MV-4-11 (cell line): ENCODE measurements at regions not wholly inside any gene's neighbourhood (a gene's known extent, or its start where the extent isn't known, plus 50 kb on each side); places are given as distances from the start of the nearest gene placed in this dataset.

ENCODE experiments used
- DNase-seq: peaks from one replicate; lab custom pipeline; 2025; lab: John Stamatoyannopoulos, UW

DNA sequence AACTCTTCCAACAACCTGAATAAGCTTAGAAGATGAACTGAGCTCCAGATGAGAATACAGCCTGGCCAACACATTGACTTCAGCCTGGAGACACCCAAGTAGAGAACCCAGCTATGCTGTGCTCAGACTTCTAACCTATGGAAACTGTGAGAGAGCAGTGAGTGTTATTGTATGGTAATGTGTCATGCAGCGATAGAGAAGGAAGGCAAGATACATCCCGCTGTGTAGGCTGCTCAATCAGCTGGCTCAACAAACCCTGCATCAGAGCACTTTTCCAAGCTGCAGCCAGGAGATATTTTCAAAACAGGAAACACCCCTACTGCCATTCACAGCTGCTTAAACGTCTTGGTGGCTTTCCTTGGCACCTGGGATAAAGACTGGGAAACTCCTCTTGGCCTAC lies 321.3 kb downstream of the SIPA1L2 start:
- DNase-seq, result no peak

DNA sequence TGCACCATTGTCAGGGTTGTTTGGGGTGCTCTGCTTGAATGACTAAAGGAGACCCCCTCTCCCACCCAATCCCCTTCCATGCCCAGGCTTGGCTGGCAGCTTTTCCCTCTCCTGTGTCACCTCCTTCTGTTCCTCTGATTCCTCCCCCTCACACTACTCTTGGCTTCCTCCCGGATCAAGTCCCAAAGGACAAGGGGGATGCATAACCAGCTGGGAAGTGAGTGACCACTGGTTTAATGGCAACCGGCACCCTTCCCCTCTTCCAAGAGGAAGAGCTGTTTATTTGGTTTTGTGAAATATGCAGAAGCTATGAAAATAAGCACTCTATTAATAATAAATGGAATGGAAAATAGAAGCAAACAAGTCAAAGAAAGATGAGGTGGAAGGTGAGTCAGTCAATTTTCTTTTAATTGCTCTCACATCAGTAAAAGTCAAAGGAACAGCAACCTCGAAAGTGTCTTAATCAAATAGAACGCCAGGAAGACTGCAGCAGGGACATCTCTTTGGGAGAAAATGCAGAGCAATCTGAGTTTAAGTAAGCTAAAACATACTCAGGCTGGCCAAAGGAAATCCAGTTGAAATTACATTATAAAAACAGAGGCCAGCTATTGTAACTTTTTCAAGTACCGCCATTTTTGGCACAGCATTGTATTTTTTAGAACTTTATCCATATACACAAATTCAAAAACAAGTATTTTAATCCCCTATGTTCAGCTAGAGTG lies 322.5 kb downstream of the SIPA1L2 start:
- no peak for DNase-seq

DNA sequence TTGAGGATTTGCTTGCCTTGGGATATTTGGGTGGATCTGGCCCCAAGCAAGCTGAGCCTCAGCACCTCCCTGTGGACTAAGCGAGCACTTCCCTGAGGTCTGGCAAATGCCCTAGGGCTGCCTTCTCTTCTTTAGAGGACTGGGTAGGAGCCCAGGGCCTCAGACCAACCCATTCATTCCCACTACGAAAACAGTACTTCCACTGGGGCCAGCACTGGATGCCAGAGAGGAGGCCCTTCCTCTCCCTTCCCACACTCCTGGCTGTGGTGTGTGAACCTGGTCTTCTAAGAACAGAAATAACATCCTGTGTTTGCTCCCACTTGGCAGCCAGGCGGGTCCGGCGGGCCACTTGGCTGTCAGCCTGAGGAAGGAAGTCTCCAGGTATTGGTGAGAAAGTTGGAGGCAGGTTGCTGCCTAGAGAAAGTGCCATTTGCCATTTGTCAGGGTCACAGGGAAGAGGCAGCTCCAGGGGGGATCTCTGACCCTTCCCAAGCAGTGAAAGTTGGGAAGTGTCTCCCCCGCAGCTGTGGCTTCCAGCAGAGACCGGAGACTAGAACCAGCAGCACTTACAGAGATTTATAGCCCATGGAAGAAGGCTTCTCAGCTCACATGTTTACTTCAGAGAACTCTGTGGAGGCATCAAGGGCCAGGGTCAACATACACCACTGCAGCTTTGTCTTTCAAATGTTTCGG lies 323.5 kb downstream of the SIPA1L2 start:
- no peak for DNase-seq

DNA sequence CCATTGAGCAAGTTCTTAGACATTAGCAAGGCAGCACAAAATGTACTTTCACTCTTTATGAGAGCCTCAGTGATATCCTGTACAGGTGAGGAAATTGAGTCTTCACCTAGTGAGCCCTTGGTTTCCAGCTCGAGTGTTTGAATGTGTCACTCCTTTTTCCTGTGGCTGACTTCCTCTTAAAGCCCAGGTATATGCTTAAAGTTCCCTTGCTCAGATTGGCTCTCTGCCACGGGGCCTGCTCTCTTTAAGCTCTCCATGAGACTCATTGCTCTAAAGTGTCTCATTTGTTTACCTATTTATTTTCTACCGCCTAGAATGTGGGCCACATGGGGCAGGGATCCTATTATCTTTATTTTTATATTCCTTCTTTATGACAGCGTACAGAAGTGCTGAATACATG lies 324.9 kb downstream of the SIPA1L2 start:
- no peak for DNase-seq

DNA sequence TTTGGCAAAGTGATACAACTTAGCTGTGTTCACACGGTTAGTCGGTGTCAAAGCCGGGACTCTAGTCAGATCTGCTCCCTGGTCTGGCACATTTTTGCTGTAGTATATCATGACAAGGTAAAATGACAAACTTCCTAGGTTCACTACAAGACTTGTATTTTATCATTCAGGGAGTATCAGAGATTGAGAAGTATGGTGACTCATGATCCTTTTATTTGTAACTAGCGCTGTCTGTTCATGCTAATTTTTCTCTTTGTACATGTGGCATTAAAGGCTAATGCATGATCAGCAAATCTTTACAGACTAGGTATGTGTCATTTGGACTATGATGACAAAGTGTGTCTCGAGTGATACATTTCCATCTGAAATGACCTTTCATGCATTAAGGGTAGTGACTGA lies 326.7 kb downstream of the SIPA1L2 start:
- DNase-seq, result no peak

DNA sequence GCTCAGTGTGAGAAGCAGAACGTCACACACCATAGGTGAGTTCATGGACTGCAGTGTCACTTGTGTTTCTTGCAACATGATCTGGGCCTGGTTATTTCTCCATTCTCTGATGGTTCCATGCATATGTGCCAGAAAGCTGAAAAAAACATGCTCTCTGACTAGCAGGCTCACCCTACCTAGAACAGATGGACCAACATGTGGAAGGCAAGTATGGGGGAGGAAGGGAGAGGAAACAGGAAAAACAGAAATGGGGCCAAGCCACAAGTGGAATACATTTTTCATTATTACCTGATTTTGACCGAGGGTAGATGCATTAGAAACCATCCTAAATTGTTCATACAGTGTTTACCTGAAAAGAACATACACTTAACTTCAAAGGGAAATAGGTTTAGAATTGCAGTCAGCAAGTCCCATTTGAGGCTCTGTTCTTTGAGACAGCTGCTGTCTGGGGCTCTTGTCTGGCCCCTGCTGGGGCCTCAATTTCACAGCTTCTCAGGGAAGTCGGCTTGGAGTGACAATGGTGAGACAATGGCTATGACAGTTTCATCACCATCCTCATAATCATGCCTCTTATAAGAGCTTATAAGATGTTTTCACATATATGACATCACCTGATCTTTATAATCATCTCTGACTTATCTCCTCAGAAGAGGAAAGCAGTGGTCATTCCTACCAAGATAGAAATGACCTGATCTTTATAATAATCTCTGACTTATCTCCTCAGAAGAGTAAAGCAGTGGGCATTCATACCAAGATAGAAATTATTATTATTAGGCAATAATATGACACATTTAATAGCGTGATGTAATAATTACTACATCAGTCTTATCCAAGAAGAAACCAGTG lies 327.3 kb downstream of the SIPA1L2 start:
- no peak for DNase-seq

DNA sequence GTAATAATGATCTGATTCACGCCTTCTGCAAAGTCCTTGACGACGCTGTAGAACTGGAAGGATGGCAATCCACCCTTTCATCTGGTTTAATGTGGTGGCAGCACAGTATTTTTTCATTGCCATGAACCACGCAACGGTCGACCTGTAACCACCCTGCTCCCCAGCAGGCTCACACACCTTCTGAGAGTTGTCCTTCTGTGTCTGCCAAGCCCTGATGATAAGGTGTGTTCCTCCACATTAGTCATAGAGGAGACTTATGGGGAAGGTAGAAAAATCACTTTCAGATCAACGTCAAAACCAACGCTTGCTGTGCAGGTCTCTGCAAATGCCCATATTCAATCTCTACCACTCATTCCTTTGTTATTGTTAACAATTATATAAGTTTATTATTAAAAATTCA lies 328.7 kb downstream of the SIPA1L2 start:
- no peak for DNase-seq

DNA sequence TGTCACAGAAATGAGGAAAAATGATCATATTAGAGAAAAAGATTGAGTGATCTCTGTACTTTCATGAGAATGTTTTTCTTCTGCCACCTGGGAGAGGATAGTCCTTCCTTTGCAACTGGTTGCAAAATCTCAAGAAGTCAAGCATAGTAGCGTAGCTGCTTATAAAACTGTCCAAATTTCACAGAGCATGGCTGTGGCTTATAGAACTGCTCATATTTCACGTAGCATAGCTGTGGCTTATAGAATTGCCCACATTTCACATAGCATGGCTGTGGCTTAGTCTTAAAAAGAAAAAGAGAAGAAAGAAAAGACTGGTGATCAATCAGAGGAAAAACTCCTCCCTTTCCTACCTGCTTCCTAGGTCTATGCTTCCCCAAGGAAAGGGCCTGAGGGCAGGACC lies 329.5 kb downstream of the SIPA1L2 start:
- no peak for DNase-seq

DNA sequence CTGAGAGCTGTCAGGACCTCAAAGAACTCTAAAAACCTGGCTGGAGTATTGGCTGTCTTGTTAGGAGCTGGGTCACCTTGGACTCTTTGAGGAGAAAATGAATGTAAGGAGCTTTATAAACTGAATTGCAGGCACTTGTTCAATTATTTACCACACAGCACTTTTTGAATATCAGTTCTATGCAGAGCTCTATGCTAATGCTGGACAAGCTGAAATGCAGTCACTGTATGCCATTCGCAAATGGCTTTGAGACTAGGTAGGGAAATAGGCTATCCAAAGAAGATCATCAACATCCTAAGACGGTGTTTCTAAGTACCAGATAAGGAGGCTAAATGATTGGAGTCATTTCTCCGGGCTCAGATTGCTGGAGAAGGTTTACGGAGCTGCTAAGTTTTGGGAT lies 333.5 kb downstream of the SIPA1L2 start:
- DNase-seq, result no peak

DNA sequence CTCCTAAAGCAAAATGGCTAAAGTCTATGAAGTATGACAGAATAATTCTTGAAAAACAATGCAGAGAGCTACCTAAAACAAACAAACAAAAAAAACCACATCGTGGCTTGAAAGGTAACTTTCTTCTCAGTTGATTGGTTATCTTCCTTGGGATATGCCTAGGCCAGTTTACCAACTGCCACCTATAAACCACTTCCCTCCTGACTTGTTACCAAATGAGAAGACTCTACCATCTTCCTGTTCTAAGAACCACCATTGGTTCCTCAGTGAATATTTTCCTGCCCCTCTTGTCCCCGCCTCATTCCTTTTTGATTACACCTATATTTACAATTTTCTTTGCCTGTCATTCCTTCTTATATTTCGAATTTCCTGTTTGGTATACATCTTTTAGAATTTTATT lies 336.6 kb downstream of the SIPA1L2 start:
- no peak for DNase-seq

DNA sequence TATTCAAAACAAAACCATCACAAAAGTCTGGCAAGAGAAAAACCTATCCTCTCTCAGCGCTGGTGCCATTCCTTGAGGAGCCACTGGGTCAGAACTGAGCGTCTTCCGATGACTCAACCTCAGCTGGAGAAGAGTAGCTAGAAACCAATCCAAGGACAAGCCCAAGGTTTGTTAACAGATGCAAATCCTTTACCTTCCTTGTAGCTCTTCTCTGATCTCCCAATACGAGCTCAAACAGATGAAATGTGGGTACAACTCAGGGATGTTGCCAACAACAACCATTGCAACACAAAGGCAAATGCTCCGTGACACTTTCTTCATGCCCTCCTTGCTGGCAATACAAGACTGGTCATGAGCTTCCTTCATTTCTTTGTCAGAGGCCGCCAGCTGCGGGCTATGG lies 337.1 kb downstream of the SIPA1L2 start:
- DNase-seq, result no peak

DNA sequence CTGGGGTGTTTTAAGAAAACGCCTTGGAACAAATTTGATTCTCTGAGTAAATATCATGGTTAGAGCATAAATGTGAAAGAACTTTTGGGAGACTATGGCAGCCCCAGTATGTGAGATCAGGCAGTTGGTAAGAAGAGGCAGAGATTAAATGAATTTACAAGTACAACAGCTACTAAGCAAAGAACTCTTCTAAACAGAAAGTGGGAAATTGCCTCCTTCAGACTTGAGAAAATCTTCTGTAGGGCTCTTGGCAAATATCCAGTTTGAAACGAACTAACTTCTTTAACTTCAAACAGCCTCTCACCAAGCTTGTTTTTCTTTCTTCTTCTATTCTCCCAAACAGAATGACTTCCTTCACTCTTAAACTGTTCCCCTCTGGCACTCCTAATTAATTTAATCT lies 337.7 kb downstream of the SIPA1L2 start:
- no peak for DNase-seq

DNA sequence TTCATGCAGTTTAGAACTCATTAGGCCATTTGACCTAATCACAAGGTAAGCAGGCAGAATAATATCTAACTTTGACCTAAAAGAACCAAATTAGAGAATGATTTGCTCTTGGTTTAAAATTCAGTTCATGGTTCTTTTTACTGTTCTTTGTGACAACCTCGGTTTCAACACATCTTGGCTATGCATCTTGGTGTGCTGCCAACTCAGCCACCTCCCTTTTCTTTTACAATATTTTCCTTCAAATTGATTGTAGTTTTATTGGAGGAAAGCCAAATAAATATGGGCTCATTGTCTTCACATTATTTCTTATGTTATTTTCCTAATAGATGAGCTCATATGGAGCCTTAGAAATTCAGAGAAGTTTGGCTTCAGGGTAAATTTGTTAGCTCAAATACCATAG lies 338.3 kb downstream of the SIPA1L2 start:
- DNase-seq, result no peak

DNA sequence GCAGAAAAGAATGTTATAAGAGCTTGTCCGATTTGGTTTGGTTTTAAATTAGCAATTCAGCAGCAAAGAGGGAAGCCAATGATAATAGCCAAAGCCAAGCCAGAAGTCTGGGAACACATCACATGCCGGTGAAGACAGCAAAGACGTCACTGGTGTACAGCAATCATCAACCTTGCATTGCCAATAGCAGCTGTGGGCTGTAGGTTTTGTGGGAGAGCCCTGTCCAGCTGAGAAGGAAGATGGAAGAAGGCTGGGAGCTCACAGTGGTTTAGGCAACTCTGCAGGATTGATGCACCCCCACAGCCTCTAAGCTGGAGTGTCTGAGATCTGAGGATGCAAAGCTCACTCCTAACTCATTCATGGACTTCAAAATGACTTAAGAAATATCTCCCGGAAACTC lies 338.7 kb downstream of the SIPA1L2 start:
- DNase-seq, result no peak

DNA sequence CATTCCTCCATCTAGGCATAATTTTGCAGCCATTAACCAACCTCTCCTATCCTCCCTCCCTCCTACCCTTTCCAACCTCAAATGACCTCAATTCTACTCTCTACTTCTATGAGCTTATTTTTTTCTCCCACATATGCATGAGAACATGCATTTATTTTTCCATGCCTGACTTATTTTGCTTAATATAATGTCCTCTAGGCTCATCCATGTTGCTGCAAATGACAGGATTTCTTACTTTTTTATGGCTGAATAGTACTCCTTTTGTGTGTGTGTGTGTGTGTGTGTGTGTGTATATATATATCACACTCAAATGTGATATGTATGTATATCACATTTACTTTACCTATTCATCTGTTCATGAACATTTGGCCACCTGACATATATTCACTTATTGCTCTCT lies 339.4 kb downstream of the SIPA1L2 start:
- DNase-seq, result no peak

DNA sequence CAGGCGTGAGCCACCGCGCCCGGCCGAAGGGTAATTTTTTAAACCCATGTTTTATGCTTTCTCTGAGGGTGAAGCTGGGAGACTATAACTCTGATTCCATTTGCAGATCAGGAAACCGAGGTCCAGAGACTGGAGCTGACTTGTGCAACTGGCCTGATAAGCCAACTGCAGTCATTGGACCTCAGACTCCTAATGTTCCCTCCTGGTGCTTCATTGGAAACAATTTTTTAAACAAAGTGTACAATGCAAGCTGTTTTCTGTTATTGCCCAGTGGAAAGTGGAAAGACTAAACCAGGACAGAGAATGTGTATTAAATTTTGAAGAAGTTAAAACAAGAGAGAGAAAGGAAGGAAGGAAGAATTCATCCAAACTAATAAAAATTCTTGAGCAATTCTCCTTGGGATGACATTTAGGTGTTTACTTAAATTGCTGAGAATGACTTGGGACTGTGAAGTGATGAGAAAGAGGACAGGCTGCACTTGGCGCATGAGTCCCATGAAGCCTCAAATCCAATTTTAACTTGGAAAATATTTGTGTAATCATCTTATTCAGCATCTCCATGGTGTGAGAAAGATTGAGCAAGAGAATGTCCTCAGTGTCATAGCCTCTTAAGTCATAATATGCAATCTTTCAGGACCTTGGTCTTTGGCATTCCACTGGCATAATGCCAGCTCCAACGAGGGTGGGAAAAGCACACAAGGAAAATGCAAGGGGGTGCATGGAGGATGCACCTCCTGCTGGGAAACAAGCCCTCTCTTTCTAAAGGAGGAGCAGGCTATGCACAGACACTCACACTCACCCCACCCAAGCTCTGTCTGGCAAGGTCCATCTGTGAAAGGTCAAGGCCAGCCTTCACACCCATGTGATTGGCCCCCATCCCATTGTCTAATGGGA lies 342.0 kb downstream of the SIPA1L2 start:
- no peak for DNase-seq

DNA sequence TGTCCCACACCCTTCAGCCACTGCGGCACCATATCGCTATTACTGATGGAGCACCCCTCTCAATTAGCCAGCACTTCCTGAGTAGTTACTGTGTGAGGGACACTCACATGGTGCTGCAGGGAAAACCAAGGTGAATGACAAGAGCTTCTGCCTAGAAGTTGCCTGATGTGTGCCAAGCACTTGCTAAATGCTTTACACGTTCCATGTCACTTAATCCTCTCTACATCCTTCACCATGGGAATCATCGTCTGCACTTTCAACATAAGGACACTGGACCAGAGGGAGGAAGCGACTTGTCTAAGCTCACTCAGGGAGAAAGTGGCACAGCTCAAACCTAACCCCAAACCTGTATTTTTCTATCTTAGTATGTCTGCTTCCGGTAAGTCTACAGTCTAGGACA lies 344.8 kb downstream of the SIPA1L2 start:
- no peak for DNase-seq

DNA sequence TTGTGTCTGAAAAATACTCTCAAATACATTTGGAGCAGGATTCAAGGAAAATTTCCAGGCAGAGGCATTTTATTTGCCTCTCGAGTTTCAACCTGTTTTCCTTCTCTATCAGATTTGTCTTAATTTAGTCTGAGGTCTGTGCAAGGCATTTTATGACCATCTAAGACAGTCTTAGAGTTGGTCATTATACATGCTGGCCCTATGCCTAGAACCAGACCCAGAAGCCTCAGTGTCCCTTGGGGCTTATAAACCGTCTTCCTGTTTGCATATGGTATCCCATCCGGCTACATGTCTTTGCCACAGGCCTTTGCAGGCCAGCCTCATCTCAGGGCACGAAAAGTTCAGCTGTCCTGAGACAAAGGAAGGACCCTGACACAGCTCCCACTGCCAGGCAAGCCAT lies 346.1 kb downstream of the SIPA1L2 start:
- no peak for DNase-seq

DNA sequence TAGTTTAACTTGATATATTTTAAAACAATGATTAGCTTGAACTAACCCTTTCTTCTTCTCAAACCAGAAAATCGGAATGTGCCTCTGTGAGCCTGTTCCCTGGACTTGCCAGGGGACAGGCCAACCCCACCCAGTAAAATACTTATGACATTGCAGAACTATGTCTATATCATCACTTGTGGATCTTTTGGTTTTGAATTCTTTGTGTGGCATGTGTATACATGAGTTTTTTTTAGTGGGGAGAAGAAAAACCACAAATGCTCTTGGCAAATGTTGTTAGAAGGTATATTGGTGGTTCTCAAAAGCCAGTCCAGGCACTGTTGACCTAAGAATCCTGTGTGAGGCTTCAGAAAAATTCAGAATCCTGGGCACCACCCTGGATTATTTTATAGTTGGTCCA lies 347.4 kb downstream of the SIPA1L2 start:
- no peak for DNase-seq

DNA sequence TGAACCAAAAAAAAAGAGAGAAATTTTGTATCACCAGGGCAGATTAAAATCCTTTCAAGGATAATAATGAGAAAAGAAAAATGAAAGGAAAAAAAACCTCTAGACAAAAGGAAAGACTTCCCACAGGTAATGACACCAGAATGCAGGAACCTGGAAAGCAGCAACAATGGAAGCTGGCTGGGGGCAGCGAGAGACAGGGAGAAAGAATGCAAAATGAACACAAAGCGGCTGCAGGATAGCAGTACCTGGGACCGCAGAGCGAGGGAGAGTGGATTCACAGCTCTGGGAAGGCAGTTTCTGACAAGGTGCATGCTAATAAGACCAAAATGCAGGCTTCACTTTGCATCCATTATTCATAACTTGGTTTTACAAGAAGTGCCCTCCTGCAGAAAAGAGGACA lies 349.0 kb downstream of the SIPA1L2 start:
- no peak for DNase-seq

DNA sequence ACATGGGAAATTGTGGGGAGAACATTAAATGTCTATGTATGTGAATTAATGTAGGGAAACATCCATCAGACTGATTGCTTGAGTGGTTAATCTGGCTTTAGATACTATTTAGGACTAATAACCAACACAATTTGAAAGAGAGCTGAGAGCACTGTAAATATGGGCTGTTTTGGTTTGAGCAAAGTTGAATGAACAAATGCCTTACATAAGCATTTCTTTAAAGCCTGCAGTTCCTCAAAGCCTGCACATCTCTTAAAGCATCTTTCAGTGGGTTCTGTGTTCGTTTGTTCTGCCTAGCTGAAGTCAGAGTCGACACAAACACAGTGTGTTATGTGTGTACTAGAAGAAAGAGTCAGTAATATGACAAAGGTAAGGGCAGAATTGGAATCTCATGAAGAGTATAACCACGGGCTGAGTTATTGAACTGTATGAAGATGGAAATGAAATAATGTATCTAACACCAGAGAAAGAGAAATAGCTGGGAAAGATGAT lies 350.0 kb downstream of the SIPA1L2 start:
- DNase-seq, result no peak

DNA sequence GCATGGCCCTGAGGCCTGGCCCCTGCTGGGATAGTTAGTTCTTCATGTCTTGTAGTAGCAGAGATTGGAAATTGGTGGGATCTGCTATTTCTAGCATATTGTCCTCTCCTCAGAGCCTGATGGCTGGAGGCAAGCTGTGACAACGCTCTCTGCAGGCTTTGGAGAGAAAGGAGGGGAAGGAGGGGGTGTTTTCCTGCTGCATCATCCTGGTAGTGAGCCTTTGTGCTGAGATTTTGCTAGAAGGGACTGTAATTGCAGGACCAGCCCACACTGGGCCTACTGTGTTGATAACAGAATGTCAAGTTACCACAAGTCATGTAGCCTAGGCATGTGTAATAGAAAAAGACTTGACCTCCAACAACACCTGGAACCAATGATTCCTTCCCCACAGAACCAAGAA lies 351.0 kb downstream of the SIPA1L2 start:
- DNase-seq, result no peak
